D341Med (cell line): ENCODE measurements at regions not wholly inside any gene's neighbourhood (a gene's known extent, or its start where the extent isn't known, plus 50 kb on each side); places are given as distances from the start of the nearest gene placed in this dataset.
"Not testable (repeated sequence)": the region's sequence is repeated elsewhere in the genome, so short reads cannot be mapped to it uniquely, and the experiment has no call there.

Source experiments
- DNase-seq: peaks from one replicate; pipeline ENCODE4 v3.0.0; 2012; ENCODE audit warnings: low spot score

DNA sequence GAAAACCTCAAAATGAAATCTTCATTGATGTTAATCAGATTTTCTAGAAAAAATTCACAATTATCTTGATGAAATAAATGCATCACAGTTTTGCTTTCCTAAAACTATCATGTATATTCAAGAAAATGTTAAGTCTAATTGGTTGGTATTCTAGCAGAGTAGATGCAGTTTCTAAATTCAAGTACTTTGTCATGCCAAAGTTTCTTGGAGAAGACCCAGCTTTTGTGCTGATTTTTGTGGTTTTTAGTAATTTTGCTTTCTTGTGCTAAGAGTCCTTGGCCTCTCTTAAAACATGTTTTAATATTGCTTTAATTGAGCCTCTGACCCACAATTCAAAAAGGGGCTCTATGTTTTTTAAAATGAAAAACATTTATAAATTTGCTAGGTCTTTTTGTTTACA is 924.8 kb upstream of the PTPRD start:
- DNase-seq, result no peak

GRCh38 chr9:11542781-11543180 is 930.0 kb upstream of the PTPRD start:
- no peak for DNase-seq

DNA sequence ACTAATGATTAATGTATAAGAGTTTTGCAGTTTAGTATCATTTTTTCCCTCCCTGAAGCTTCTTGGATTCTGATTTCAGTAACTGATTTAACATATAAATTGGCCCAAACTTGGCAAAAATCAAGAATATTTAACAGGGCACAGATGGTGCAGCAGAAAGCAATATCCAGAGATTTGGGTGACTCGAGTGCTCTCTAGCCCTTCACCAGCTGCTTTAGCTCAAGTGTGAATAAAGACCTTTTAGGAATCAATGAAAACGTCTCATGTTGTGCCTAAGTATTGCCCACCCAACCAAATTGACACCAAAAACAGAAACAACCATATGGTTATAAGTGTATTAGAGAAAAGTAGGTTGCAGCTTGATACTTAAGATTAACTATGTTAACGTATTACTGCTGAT is 933.4 kb upstream of the PTPRD start:
- peak; percentile 11 for DNase-seq

DNA sequence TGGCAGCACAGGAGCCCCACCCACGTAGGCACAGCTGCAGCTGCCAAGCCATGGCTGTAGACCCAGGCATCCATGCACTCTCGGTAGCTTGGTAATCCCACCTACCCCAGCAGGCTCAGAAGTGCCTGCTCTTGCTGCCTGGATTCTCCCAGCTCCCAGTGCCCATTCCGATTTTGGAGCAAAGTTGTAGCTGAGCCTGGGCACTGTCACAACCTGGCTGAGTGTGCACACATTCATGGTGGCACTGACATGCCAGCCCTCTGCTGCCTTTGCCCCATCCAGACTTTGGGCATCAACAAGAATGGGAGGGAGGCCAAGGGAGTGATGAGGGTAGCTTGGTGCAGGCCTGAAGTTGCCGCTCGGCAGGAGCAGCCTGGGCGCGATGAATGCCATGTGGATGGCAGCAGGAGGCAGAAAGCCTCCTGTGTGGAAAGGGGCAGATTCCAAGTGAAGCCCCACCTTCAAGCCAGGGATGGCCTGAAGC is 936.6 kb upstream of the PTPRD start:
- DNase-seq, result no peak

- no peak for DNase-seq
Measured at GRCh38 chr9:11551106-11551505, 938.3 kb upstream of the PTPRD start.

DNA sequence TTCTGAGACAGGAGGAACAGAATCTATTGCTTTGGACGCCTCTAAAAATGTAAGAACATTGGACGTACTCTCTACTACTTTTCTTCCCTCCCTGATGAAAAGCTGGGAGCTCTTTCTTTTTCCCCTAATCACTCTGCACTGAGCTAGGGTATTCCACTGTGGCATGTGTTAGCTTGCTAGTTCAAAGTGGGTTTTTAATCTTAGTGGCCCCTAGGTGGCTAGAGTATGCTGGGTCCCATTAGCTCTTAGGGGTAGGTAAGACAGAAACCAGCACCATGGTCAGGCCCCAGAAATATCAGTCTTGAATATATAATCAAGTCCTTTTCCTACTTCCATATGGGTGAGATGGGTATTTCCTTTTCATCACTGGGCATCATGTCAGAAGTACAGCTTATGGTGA is 945.2 kb upstream of the PTPRD start:
- no peak for DNase-seq

- DNase-seq, result no peak
Measured at GRCh38 chr9:11559001-11559776, 946.4 kb upstream of the PTPRD start.

DNA sequence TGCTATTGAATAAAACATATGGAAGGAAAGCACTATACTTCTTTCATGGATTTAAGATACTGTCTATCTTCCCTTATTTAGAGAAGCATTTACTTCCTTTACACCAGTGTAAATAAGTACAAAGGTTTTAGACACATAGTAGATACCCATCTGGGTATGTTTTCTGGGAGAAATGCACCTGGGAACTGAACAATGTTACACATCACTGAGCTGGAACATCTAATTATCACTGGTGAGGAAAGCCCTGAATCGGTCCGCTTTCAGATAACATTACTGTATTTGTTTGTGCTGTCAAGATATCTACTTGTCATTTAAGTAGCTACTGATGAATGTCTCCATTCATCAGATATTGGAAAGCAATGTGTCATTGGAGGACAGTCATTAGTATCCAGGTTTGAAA is 964.7 kb upstream of the PTPRD start:
- DNase-seq, result no peak

GRCh38 chr9:11595756-11596155 is 983.0 kb upstream of the PTPRD start:
- DNase-seq, result no peak

DNA sequence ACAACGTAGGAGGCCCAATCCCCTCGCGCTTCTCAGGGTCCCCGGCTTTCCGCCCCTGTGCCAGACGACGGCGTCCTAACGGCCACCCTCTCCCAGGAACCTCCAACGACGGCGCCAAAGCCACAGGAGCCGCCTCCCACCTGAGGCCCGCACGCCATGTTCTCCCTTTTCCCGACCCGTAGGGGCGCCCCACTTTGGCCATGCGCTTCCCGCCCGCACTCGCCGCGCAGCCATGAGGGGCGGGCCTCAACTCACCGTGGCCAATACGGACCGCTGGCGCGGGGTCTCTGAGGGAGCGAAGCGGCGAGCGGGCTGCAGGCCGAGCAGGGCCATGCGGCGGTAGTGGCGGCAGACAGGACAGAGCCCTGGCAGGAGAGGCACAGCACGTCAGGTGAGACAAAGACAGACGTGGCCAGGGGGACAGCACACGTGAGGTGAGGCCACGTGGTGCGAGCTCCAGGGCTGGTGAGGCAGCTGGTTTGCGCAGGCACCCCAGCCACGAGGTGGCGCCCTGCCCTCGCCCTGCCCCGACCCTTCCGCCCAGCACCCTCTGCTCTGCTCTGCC is 1005.5 kb upstream of the PTPRD start:
- DNase-seq, result peak; percentile 23

GRCh38 chr9:11632691-11633090 is 1019.9 kb upstream of the PTPRD start:
- no peak for DNase-seq

GRCh38 chr9:11646831-11647230 is 1034.0 kb upstream of the PTPRD start:
- DNase-seq, result no peak

GRCh38 chr9:11653867-11654266 is 1039.3 kb upstream of the TYRP1 start:
- no peak for DNase-seq

DNA sequence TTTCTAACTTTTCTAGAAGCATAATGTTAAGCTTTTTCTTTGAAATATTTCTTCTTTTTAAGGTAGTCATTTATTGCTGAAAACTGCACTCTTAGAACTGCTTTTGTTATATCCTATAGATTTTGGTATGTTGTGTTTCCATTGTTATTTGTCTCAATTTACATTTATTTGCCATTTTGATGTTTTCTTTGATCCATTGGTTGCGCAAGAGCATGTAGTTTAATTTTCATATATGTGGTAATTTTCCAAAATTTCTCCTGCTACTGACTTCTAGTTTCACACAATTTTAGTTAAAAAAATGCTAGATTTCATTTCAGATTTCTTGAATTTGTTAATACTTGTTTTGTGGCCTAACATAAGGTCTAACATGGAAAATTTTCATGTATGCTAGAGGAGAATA is 1029.3 kb upstream of the TYRP1 start:
- DNase-seq, result no peak

DNA sequence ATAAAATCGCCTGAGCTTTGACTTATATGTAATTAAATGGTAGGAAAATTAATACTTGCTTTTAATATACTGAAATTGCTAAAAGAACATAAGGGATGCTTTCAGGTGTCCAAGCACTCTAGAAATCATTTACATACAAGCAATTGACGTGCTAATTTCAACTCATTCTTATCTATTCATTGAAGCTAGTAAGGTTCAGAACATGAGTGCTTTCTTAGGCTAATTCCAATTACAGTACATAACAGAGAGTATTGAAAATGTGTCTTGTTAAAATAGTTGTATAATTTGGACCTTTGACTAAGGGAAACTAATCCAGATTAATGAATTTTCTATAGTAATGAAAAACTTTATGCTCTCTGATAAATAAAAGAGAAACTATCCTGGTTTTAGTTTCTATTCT is 1016.4 kb upstream of the TYRP1 start:
- DNase-seq, result no peak

DNA sequence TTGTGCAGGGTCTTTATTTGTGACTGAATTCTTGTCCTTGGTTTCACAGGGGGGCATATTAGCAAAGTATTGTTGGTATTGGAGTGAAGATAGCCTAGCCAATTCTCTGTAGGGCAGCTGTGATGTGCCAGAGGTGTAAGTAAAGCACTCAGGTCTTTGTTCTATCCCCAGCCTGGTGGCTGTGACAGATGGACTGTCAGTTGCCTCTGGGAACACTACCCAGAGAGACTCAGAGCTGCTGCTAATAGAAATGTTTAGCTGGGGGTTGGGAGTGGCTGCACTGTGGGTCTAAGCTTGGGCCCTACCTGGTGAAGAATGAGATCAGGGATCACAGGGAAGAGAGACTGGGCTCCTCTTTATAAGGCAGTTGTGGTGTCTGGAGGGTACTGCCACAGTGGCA is 1006.5 kb upstream of the TYRP1 start:
- peak; percentile 9 for DNase-seq

GRCh38 chr9:11697126-11697525 is 996.1 kb upstream of the TYRP1 start:
- no peak for DNase-seq

DNA sequence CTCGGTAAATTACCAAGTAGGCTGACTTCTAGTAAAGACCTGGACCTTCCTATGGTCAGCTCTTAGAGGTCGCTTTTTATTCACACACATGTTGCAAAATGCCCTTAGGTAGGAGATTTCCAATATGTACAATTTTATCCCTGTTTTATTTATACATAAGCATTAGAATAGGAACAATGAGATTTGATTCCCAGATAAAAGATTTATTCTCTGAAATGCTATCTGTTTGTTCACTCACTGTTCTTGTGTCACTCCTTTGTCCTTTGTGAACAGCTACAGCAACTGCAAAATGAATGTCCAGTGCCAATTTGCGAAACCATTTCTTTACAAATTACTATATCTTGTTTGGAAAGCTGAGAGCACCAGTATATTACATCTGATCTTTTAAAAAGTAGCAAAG is 991.5 kb upstream of the TYRP1 start:
- no peak for DNase-seq

DNA sequence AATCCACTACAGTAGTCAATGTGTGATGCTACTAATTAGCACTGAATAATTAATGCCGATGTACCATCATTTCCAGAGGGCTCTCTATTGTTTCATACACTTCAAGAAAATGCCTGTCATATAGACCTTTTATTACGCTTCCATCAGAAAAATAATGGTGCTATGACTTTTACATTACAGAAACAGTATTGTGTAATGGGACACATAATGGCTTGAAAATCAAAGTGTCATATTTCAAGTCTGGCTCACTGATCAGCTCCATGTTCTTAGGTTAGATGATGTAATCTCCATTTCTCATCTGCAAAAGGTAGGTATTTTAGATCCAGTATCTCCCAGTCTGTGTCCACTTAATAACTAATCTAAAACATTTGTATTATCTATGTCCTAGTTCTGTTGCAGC is 990.6 kb upstream of the TYRP1 start:
- DNase-seq, result no peak

- DNase-seq, result not testable (repeated sequence)
Measured at GRCh38 chr9:11704198-11704597, 989.0 kb upstream of the TYRP1 start.

DNA sequence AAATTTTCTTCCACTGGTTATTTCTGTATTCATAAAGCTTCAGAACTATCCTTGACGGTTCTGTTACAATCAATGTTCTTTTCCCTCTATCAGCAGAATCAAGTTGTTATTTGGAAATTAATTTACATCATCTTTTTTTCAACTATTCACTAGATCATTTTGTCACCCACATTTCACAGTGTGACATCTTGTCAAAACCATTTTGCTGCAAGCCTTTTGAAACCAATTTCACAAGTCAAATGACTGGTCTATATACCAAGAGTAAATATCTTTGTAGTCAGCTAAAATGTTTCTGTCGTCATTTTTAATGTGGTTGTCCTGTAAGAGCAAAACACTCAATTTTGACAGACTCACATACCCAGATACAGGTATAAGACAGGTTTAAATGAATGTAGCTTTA is 984.3 kb upstream of the TYRP1 start:
- no peak for DNase-seq

DNA sequence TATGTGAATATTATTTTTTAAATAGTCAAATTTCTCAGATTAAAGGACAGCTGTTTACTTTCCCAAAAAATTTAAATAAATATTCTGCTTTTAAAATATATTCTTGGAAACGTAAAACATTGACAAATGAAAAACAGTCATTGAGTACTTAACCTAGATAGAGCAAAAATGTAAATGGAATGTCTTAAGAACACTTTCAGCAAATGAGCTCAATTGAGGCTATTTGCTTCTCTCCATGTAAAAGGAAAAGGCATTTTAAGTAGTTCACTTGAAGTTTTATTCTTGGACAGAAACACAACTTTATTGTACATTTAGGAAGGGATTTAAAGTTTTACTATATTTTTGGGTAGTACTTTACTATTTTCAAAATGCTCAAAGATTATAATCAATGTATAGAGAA is 983.6 kb upstream of the TYRP1 start:
- no peak for DNase-seq

- no peak for DNase-seq
Measured at GRCh38 chr9:11713077-11713476, 980.1 kb upstream of the TYRP1 start.

DNA sequence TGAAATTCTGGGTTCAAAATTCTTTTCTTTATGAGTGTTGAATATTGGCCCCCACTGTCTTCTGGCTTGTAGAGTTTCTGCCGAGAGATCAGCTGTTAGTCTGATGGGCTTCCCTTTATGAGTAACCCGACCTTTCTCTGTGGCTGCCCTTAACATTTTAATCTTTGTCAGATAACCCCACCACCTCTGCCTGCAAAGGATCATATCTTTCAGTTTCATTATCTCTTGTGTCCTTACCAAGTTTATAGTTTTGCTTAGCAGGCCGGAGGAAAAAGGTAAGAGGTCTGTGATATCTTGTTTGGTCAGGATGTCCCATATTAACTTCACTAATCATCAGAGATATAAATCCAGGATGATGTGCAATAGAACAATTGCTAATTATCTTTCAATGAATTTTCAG is 970.2 kb upstream of the TYRP1 start:
- DNase-seq, result no peak
